ENCODE measurements at regions not wholly inside any gene's neighbourhood (a gene's known extent, or its start where the extent isn't known, plus 50 kb on each side); places are given as distances from the start of the nearest gene placed in this dataset.

- no peak for TF ChIP-seq POLR2A (IDR thresholded peaks at IDR 0.05)
- TF ChIP-seq, protein P1, sequence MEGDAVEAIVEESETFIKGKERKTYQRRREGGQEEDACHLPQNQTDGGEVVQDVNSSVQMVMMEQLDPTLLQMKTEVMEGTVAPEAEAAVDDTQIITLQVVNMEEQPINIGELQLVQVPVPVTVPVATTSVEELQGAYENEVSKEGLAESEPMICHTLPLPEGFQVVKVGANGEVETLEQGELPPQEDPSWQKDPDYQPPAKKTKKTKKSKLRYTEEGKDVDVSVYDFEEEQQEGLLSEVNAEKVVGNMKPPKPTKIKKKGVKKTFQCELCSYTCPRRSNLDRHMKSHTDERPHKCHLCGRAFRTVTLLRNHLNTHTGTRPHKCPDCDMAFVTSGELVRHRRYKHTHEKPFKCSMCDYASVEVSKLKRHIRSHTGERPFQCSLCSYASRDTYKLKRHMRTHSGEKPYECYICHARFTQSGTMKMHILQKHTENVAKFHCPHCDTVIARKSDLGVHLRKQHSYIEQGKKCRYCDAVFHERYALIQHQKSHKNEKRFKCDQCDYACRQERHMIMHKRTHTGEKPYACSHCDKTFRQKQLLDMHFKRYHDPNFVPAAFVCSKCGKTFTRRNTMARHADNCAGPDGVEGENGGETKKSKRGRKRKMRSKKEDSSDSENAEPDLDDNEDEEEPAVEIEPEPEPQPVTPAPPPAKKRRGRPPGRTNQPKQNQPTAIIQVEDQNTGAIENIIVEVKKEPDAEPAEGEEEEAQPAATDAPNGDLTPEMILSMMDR (IDR thresholded peaks at IDR 0.05) = no peak
Observed at GRCh38 chr2:240326246-240326645, 109.2 kb upstream of the GPC1 start.

Data from right lobe of liver (tissue), 4 donors.